ENCODE measurements at regions not wholly inside any gene's neighbourhood (a gene's known extent, or its start where the extent isn't known, plus 50 kb on each side); places are given as distances from the start of the nearest gene placed in this dataset.

DNA sequence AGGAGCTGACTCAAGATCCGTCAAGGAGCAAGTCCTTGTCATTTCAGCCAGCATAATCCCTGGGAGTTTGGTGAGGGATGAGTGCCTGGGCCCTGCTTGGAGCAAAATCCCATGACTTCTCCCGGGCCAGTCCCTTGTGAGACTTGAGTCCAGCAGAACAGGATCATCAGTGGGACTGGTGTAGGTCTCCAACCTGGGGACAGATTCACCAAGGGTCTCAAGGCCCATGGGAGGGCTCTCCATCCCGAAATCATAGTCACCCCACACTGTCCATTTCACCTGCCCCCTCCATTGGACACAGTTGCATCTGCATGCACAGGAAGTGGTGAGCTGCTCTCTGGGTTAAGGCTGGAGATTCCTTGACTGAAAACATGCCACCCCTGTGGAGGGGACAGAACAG, 178.2 kb downstream of the FOXD2 start:
- TF ChIP-seq POLR2A (IDR thresholded peaks at IDR 0.05; ENCODE audit: low read depth, low read length) (no peak), TAF1 (IDR thresholded peaks at IDR 0.05; ENCODE audit: low read depth, low read length) (no peak), POLR2AphosphoS5 (IDR thresholded peaks at IDR 0.05; ENCODE audit: low read depth, low read length) (no peak), SPI1 (IDR thresholded peaks at IDR 0.05; ENCODE audit: low read depth, low read length) (no peak), PAX5 (IDR thresholded peaks at IDR 0.05; ENCODE audit: insufficient read depth, low read length, severe bottlenecking) (no peak)

Measured in GM12891 (cell line).